ENCODE measurements at regions not wholly inside any gene's neighbourhood (a gene's known extent, or its start where the extent isn't known, plus 50 kb on each side); places are given as distances from the start of the nearest gene placed in this dataset.
A peak's percentile ranks its signal among the peaks of the same experiment; 100 is the strongest.
"Not testable (repeated sequence)": the region's sequence is repeated elsewhere in the genome, so short reads cannot be mapped to it uniquely, and the experiment has no call there.

- DNase-seq, result no peak
These were observed 829.8 kb upstream of the SLC10A2 start for GRCh38 chr13:103895835-103896531.

- DNase-seq, result no peak
These were observed 828.4 kb upstream of the SLC10A2 start for GRCh38 chr13:103894626-103895025.

- DNase-seq, result no peak
These were observed 818.0 kb upstream of the SLC10A2 start for GRCh38 chr13:103884101-103884723.

- peak; percentile 38 for DNase-seq
These were observed 817.5 kb upstream of the SLC10A2 start for GRCh38 chr13:103883698-103884097.

- DNase-seq, result peak; percentile 90
These were observed 816.9 kb upstream of the SLC10A2 start for GRCh38 chr13:103883164-103883563.

GRCh38 chr13:103880146-103880545 is 813.9 kb upstream of the SLC10A2 start:
- not testable (repeated sequence) for DNase-seq

GRCh38 chr13:103878891-103879605 is 812.8 kb upstream of the SLC10A2 start:
- no peak for DNase-seq

- no peak for DNase-seq
These were observed 810.4 kb upstream of the SLC10A2 start for GRCh38 chr13:103876571-103876970.

- DNase-seq, result no peak
These were observed 807.5 kb upstream of the SLC10A2 start for GRCh38 chr13:103873725-103874124.

GRCh38 chr13:103866048-103866447 is 799.8 kb upstream of the SLC10A2 start:
- DNase-seq, result no peak

GRCh38 chr13:103862525-103862924 is 796.3 kb upstream of the SLC10A2 start:
- no peak for DNase-seq

GRCh38 chr13:103859952-103860351 is 793.7 kb upstream of the SLC10A2 start:
- no peak for DNase-seq

- no peak for DNase-seq
These were observed 785.8 kb upstream of the SLC10A2 start for GRCh38 chr13:103852036-103852435.

GRCh38 chr13:103844471-103844870 is 778.3 kb upstream of the SLC10A2 start:
- no peak for DNase-seq

GRCh38 chr13:103839460-103839859 is 773.2 kb upstream of the SLC10A2 start:
- DNase-seq, result no peak

GRCh38 chr13:103835052-103835451 is 768.8 kb upstream of the SLC10A2 start:
- DNase-seq, result no peak

GRCh38 chr13:103833294-103833852 is 767.2 kb upstream of the SLC10A2 start:
- DNase-seq, result no peak

GRCh38 chr13:103815619-103816018 is 749.4 kb upstream of the SLC10A2 start:
- DNase-seq, result no peak

GRCh38 chr13:103812971-103813370 is 746.8 kb upstream of the SLC10A2 start:
- DNase-seq, result no peak

- DNase-seq, result no peak
These were observed 746.3 kb upstream of the SLC10A2 start for GRCh38 chr13:103812558-103812957.

- no peak for DNase-seq
These were observed 743.8 kb upstream of the SLC10A2 start for GRCh38 chr13:103810026-103810425.

- DNase-seq, result no peak
These were observed 739.6 kb upstream of the SLC10A2 start for GRCh38 chr13:103805771-103806170.

GRCh38 chr13:103803349-103803748 is 737.1 kb upstream of the SLC10A2 start:
- no peak for DNase-seq

- DNase-seq, result no peak
These were observed 732.8 kb upstream of the SLC10A2 start for GRCh38 chr13:103799028-103799427.

All from femur (tissue), 1 donor.